ENCODE measurements at regions not wholly inside any gene's neighbourhood (a gene's known extent, or its start where the extent isn't known, plus 50 kb on each side); places are given as distances from the start of the nearest gene placed in this dataset.

DNA sequence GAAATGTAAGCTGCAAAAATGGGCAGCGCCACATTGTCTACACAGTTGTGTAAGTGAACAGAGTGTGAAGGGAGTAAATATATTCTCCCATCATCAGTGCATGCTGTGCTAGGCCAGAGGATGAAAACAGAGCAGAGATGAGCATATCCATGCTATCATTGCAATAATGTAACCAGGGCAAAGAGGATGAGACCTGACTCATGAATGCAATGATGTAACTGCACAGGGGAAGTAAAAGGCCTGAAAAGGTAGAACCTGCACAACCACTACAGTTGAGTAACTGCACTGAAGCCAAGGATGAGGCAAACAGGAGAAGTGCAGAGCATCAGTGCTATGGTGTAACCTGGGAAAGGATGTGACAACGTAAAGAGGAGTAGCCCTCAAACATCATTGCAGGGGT lies 220.4 kb upstream of the FAM47C start:
- DNase-seq, result no peak
- no peaks in the 10 kb centered on the region for H3K9me3 ChIP-seq (ENCODE audit: severe bottlenecking)
- H3K4me3 ChIP-seq (ENCODE audit: low read depth, low read length), result no peak overlapping the region
- no peaks in the 10 kb centered on the region for H3K36me3 ChIP-seq
- H3K27ac ChIP-seq, result no peak overlapping the region
- TF ChIP-seq, protein P1, sequence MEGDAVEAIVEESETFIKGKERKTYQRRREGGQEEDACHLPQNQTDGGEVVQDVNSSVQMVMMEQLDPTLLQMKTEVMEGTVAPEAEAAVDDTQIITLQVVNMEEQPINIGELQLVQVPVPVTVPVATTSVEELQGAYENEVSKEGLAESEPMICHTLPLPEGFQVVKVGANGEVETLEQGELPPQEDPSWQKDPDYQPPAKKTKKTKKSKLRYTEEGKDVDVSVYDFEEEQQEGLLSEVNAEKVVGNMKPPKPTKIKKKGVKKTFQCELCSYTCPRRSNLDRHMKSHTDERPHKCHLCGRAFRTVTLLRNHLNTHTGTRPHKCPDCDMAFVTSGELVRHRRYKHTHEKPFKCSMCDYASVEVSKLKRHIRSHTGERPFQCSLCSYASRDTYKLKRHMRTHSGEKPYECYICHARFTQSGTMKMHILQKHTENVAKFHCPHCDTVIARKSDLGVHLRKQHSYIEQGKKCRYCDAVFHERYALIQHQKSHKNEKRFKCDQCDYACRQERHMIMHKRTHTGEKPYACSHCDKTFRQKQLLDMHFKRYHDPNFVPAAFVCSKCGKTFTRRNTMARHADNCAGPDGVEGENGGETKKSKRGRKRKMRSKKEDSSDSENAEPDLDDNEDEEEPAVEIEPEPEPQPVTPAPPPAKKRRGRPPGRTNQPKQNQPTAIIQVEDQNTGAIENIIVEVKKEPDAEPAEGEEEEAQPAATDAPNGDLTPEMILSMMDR (IDR thresholded peaks at IDR 0.05; ENCODE audit: low read depth, low read length), result no peak
- H3K27me3 ChIP-seq (ENCODE audit: insufficient read depth, low read depth, severe bottlenecking), result no peaks in the 10 kb centered on the region

GRCh38 chrX:36803151-36803550 lies 205.0 kb upstream of the FAM47C start:
- no peaks in the 10 kb centered on the region for H3K9me3 ChIP-seq (ENCODE audit: severe bottlenecking)
- no peak overlapping the region for H3K27ac ChIP-seq
- no peak for DNase-seq
- H3K36me3 ChIP-seq, result no peaks in the 10 kb centered on the region
- no peak overlapping the region for H3K4me3 ChIP-seq (ENCODE audit: low read depth, low read length)
- no peaks in the 10 kb centered on the region for H3K27me3 ChIP-seq (ENCODE audit: insufficient read depth, low read depth, severe bottlenecking)
- TF ChIP-seq, protein P1 (IDR thresholded peaks at IDR 0.05; ENCODE audit: low read depth, low read length), result no peak

GRCh38 chrX:36804066-36804465 lies 204.1 kb upstream of the FAM47C start:
- TF ChIP-seq, protein P1 (IDR thresholded peaks at IDR 0.05; ENCODE audit: low read depth, low read length), result no peak

GRCh38 chrX:36844857-36845256 lies 163.3 kb upstream of the FAM47C start:
- TF ChIP-seq, protein P1 (IDR thresholded peaks at IDR 0.05; ENCODE audit: low read depth, low read length), result no peak
- DNase-seq, result no peak
- H3K36me3 ChIP-seq, result no peaks in the 10 kb centered on the region
- no peak overlapping the region for H3K27ac ChIP-seq
- H3K9me3 ChIP-seq (ENCODE audit: severe bottlenecking), result no peaks in the 10 kb centered on the region
- H3K27me3 ChIP-seq (ENCODE audit: insufficient read depth, low read depth, severe bottlenecking), result peaks cover 5% of the 10 kb centered on the region
- no peak overlapping the region for H3K4me3 ChIP-seq (ENCODE audit: low read depth, low read length)

More at GRCh38 chrX:36804066-36804465, 204.1 kb upstream of the FAM47C start:
- DNase-seq, result no peak
- Histone ChIP-seq H3K36me3 (no peaks in the 10 kb centered on the region), H3K27me3 (ENCODE audit: insufficient read depth, low read depth, severe bottlenecking) (no peaks in the 10 kb centered on the region), H3K4me3 (ENCODE audit: low read depth, low read length) (no peak overlapping the region), H3K27ac (no peak overlapping the region), H3K9me3 (ENCODE audit: severe bottlenecking) (no peaks in the 10 kb centered on the region)

DNA sequence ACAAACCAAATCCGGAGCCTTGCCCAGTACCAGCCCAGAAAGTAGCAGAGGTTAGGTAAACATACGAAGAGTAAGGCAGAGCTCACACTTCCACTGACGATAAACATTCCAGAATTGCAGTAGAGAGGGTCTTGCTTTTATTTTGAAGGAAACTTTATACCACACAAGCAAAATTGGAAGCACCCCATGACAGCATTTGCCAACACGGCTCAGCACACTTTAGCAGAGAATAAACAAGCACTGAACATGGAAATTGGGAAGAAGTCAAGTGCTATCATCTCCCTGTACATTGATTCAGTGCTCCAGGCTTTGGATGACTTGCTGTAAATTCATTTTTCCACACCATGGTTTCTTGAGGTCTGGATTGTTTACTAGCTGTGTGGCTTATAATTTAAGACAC lies 160.7 kb upstream of the FAM47C start:
- TF ChIP-seq, protein P1 (IDR thresholded peaks at IDR 0.05; ENCODE audit: low read depth, low read length), result no peak
- H3K4me3 ChIP-seq (ENCODE audit: low read depth, low read length), result no peak overlapping the region
- peaks cover 5% of the 10 kb centered on the region for H3K27me3 ChIP-seq (ENCODE audit: insufficient read depth, low read depth, severe bottlenecking)
- H3K36me3 ChIP-seq, result no peaks in the 10 kb centered on the region
- no peak for DNase-seq
- H3K27ac ChIP-seq, result no peak overlapping the region
- H3K9me3 ChIP-seq (ENCODE audit: severe bottlenecking), result no peaks in the 10 kb centered on the region

- Histone ChIP-seq H3K27me3 (ENCODE audit: insufficient read depth, low read depth, severe bottlenecking) (peaks cover 5% of the 10 kb centered on the region), H3K4me3 (ENCODE audit: low read depth, low read length) (no peak overlapping the region), H3K36me3 (no peaks in the 10 kb centered on the region), H3K9me3 (ENCODE audit: severe bottlenecking) (no peaks in the 10 kb centered on the region), H3K27ac (no peak overlapping the region)
- no peak for DNase-seq
- TF ChIP-seq, protein P1 (IDR thresholded peaks at IDR 0.05; ENCODE audit: low read depth, low read length), result no peak
Observed at GRCh38 chrX:36849407-36849806, 158.8 kb upstream of the FAM47C start.

Data from WERI-Rb-1 (cell line).